ENCODE measurements at regions not wholly inside any gene's neighbourhood (a gene's known extent, or its start where the extent isn't known, plus 50 kb on each side); places are given as distances from the start of the nearest gene placed in this dataset.

DNA sequence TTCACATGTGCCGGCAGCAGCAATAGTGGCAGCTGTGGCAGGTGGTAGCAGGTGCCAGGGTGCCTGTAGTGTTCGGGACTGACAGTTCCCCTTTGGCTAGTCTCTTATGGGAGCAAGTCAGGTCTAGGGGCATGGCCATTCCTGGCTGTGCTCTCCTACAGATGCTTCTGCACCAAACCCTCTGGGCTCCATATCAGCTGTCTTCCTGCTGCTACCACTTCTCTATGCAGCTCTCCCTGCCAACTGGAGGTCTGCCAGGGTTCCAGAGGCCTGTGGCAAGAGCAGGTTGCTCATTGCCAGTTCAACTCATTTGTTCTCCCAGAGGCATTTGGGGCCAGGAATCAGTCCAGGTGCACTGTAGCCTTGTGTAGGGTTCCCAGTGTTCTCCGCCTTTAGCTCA lies 473.7 kb downstream of the JRKL start:
- Histone ChIP-seq H3F3A (ENCODE audit: control insufficient read depth, insufficient read depth) (no peaks in the 10 kb centered on the region), H3K4me3 (ENCODE audit: low read length) (no peak overlapping the region), H3K9me3 (ENCODE audit: control insufficient read depth, insufficient read depth, low read length) (no peaks in the 10 kb centered on the region), H3K36me3 (ENCODE audit: control insufficient read depth, low read length) (no peaks in the 10 kb centered on the region), H3K4me1 (ENCODE audit: control insufficient read depth, low read length) (no peaks in the 10 kb centered on the region), H3K79me2 (ENCODE audit: control insufficient read depth, low read length) (no peaks in the 10 kb centered on the region), H3K27me3 (ENCODE audit: control insufficient read depth, low read length) (no peaks in the 10 kb centered on the region), H3K9me2 (replicated peaks; ENCODE audit: control insufficient read depth, low read length) (no peaks in the 10 kb centered on the region), H3K27ac (ENCODE audit: low read depth, low read length) (no peak overlapping the region), H3K4me2 (ENCODE audit: low read length) (no peak overlapping the region), H4K20me1 (ENCODE audit: control insufficient read depth, insufficient read depth, low read depth, low read length) (no peaks in the 10 kb centered on the region)
- TF ChIP-seq, protein P1, sequence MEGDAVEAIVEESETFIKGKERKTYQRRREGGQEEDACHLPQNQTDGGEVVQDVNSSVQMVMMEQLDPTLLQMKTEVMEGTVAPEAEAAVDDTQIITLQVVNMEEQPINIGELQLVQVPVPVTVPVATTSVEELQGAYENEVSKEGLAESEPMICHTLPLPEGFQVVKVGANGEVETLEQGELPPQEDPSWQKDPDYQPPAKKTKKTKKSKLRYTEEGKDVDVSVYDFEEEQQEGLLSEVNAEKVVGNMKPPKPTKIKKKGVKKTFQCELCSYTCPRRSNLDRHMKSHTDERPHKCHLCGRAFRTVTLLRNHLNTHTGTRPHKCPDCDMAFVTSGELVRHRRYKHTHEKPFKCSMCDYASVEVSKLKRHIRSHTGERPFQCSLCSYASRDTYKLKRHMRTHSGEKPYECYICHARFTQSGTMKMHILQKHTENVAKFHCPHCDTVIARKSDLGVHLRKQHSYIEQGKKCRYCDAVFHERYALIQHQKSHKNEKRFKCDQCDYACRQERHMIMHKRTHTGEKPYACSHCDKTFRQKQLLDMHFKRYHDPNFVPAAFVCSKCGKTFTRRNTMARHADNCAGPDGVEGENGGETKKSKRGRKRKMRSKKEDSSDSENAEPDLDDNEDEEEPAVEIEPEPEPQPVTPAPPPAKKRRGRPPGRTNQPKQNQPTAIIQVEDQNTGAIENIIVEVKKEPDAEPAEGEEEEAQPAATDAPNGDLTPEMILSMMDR (IDR thresholded peaks at IDR 0.05; ENCODE audit: low read depth, low read length, poor library complexity, severe bottlenecking): no peak
- no peak for TF ChIP-seq EZH2phosphoT487 (IDR thresholded peaks at IDR 0.05; ENCODE audit: borderline replicate concordance, low read length)

DNA sequence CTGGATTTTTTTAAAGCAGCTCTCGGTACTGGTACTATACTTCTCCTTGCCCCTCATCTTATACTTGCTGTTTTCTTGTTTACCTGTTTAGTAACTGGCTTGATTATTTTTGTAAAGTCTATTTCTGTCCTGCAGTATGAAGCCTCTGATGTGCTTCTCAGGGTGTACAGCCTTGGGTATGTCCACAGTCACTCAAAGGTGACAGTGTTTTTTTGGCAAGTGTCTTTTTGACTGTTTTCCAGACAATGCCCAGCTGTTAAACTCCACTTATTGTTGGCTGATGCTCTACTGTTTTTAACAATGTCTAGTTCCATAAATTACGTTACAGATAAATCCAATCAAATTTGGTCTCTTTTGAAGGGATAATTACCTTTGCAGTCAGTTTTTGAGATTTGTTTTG lies 475.2 kb downstream of the JRKL start:
- H3F3A ChIP-seq (ENCODE audit: control insufficient read depth, insufficient read depth): no peaks in the 10 kb centered on the region
- H3K36me3 ChIP-seq (ENCODE audit: control insufficient read depth, low read length): no peaks in the 10 kb centered on the region
- no peaks in the 10 kb centered on the region for H4K20me1 ChIP-seq (ENCODE audit: control insufficient read depth, insufficient read depth, low read depth, low read length)
- H3K9me3 ChIP-seq (ENCODE audit: control insufficient read depth, insufficient read depth, low read length): no peaks in the 10 kb centered on the region; the same call in 1 of the 2 replicates
- no peaks in the 10 kb centered on the region for H3K9me2 ChIP-seq (replicated peaks; ENCODE audit: control insufficient read depth, low read length)
- TF ChIP-seq, protein P1 (IDR thresholded peaks at IDR 0.05; ENCODE audit: low read depth, low read length, poor library complexity, severe bottlenecking): no peak
- no peaks in the 10 kb centered on the region for H3K27me3 ChIP-seq (ENCODE audit: control insufficient read depth, low read length)
- H3K4me1 ChIP-seq (ENCODE audit: control insufficient read depth, low read length): no peaks in the 10 kb centered on the region
- no peak overlapping the region for H3K27ac ChIP-seq (ENCODE audit: low read depth, low read length)
- H3K79me2 ChIP-seq (ENCODE audit: control insufficient read depth, low read length): no peaks in the 10 kb centered on the region
- no peak overlapping the region for H3K4me2 ChIP-seq (ENCODE audit: low read length)
- H3K4me3 ChIP-seq (ENCODE audit: low read length): no peak overlapping the region

DNA sequence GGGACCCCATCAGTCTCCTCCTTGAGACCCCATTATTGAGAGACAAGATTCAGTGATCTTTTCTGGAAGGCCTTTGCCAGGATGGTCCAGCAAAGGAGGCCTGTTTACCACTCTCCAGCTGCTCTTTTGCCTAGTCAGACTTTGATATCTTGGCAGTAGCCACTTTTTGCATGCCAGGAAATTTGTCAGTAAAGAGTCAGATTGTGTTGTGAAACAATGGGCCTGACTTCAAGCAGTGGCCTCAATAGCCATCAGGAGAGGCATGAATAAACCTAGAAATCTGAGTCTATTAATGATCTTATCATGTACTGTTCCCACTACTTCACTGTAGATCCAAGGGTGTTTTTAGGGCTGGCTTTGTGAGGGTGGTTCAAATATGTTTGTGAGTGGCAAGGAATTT lies 479.4 kb downstream of the JRKL start:
- no peak overlapping the region for H3K27ac ChIP-seq (ENCODE audit: low read depth, low read length)
- no peaks in the 10 kb centered on the region; the same call in 1 of the 2 replicates for H3K9me3 ChIP-seq (ENCODE audit: control insufficient read depth, insufficient read depth, low read length)
- TF ChIP-seq, protein P1 (IDR thresholded peaks at IDR 0.05; ENCODE audit: low read depth, low read length, poor library complexity, severe bottlenecking): no peak
- TF ChIP-seq EZH2phosphoT487 (IDR thresholded peaks at IDR 0.05; ENCODE audit: borderline replicate concordance, low read length): no peak

DNA sequence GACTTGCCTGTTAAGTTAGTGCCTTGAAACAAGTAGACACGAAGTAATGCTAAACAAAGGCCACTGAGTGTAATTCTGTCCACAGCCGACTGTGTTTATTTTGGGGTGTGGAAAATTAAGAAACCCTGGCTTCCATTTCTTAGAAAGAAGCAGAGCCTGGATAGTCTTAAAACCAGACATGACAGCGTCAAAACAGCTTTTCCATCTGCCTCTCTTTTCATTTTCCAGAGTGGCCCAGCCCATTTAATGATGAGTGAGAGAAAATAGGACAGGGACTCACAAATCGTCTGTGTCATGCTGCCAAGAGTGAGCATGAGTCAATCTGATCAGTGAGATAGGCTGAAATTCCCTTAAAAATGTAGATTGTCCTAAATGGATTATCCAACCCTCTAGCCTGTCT lies 485.9 kb downstream of the JRKL start:
- no peaks in the 10 kb centered on the region for H3K9me2 ChIP-seq (replicated peaks; ENCODE audit: control insufficient read depth, low read length)
- no peak overlapping the region for H3K27ac ChIP-seq (ENCODE audit: low read depth, low read length)
- no peaks in the 10 kb centered on the region for H3K4me1 ChIP-seq (ENCODE audit: control insufficient read depth, low read length)
- H3K4me2 ChIP-seq (ENCODE audit: low read length): no peak overlapping the region
- H3K27me3 ChIP-seq (ENCODE audit: control insufficient read depth, low read length): no peaks in the 10 kb centered on the region
- TF ChIP-seq EZH2phosphoT487 (IDR thresholded peaks at IDR 0.05; ENCODE audit: borderline replicate concordance, low read length): no peak
- TF ChIP-seq, protein P1 (IDR thresholded peaks at IDR 0.05; ENCODE audit: low read depth, low read length, poor library complexity, severe bottlenecking): no peak
- peaks cover 11% of the 10 kb centered on the region; the same call in 1 of the 2 replicates for H3K9me3 ChIP-seq (ENCODE audit: control insufficient read depth, insufficient read depth, low read length)
- no peaks in the 10 kb centered on the region for H4K20me1 ChIP-seq (ENCODE audit: control insufficient read depth, insufficient read depth, low read depth, low read length)
- H3K36me3 ChIP-seq (ENCODE audit: control insufficient read depth, low read length): no peaks in the 10 kb centered on the region
- H3F3A ChIP-seq (ENCODE audit: control insufficient read depth, insufficient read depth): no peaks in the 10 kb centered on the region
- H3K4me3 ChIP-seq (ENCODE audit: low read length): no peak overlapping the region
- H3K79me2 ChIP-seq (ENCODE audit: control insufficient read depth, low read length): no peaks in the 10 kb centered on the region

More for the DNA sequence above, 479.4 kb downstream of the JRKL start:
- H4K20me1 ChIP-seq (ENCODE audit: control insufficient read depth, insufficient read depth, low read depth, low read length): no peaks in the 10 kb centered on the region
- no peaks in the 10 kb centered on the region for H3K9me2 ChIP-seq (replicated peaks; ENCODE audit: control insufficient read depth, low read length)
- H3K4me3 ChIP-seq (ENCODE audit: low read length): no peak overlapping the region
- H3K36me3 ChIP-seq (ENCODE audit: control insufficient read depth, low read length): no peaks in the 10 kb centered on the region
- no peaks in the 10 kb centered on the region for H3K4me1 ChIP-seq (ENCODE audit: control insufficient read depth, low read length)
- H3K27me3 ChIP-seq (ENCODE audit: control insufficient read depth, low read length): no peaks in the 10 kb centered on the region
- no peaks in the 10 kb centered on the region for H3K79me2 ChIP-seq (ENCODE audit: control insufficient read depth, low read length)
- no peaks in the 10 kb centered on the region for H3F3A ChIP-seq (ENCODE audit: control insufficient read depth, insufficient read depth)
- H3K4me2 ChIP-seq (ENCODE audit: low read length): no peak overlapping the region
